WTC11 (cell line): ENCODE measurements at regions not wholly inside any gene's neighbourhood (a gene's known extent, or its start where the extent isn't known, plus 50 kb on each side); places are given as distances from the start of the nearest gene placed in this dataset.

ENCODE experiments used
- ATF1 ChIP-seq: sonication (generic); formaldehyde crosslinking; IDR thresholded peaks from 2 replicates; pipeline ENCODE4 v1.8.1; 2023; ENCODE audit warnings: mild to moderate bottlenecking, moderate library complexity, missing genetic modification reagents
- CREB1 ChIP-seq: sonication (generic); formaldehyde crosslinking; IDR thresholded peaks from 2 replicates; pipeline ENCODE4 v1.8.0; 2023; ENCODE audit warnings: mild to moderate bottlenecking, missing genetic modification reagents
- CTCF ChIP-seq: fragments of 200-600 bp; IDR thresholded peaks from 2 replicates; pipeline ENCODE4 v1.8.0; 2022; ENCODE audit warnings: antibody characterized with exemption
- ESRRA ChIP-seq: sonication (generic); formaldehyde crosslinking; IDR thresholded peaks from 2 replicates; pipeline ENCODE4 v1.8.1; 2022; ENCODE audit warnings: mild to moderate bottlenecking, missing genetic modification reagents, borderline replicate concordance
- IRF2 ChIP-seq: sonication (generic); formaldehyde crosslinking; IDR thresholded peaks from 2 replicates; pipeline ENCODE4 v1.8.0; 2022; ENCODE audit warnings: low read depth, missing genetic modification reagents, borderline replicate concordance
- NR1H2 ChIP-seq: sonication (generic); formaldehyde crosslinking; IDR thresholded peaks from 2 replicates; pipeline ENCODE4 v1.9.0; 2021; ENCODE audit warnings: mild to moderate bottlenecking, moderate library complexity, missing genetic modification reagents
- SMAD3 ChIP-seq: sonication (generic); formaldehyde crosslinking; IDR thresholded peaks from 2 replicates; pipeline ENCODE4 v1.8.0; 2022; ENCODE audit warnings: missing genetic modification reagents, mild to moderate bottlenecking, borderline replicate concordance
- SP1 ChIP-seq: sonication (generic); formaldehyde crosslinking; conservative IDR thresholded peaks from 2 replicates; pipeline ENCODE4 v1.8.1; 2022; ENCODE audit warnings: missing genetic modification reagents
- TEAD4 ChIP-seq: sonication (generic); formaldehyde crosslinking; IDR thresholded peaks from 2 replicates; pipeline ENCODE4 v1.8.0; 2022; ENCODE audit warnings: mild to moderate bottlenecking, missing genetic modification reagents
- USF1 ChIP-seq: sonication (generic); formaldehyde crosslinking; IDR thresholded peaks from 2 replicates; pipeline ENCODE4 v1.8.0; 2022; ENCODE audit warnings: mild to moderate bottlenecking, missing genetic modification reagents
- ZNF138 ChIP-seq: sonication (generic); formaldehyde crosslinking; conservative IDR thresholded peaks from 2 replicates; pipeline ENCODE4 v1.8.1; 2022; ENCODE audit warnings: mild to moderate bottlenecking, moderate library complexity, missing genetic modification reagents
- ZNF416 ChIP-seq: fragments of 250-450 bp; sonication (Bioruptor Pico); IDR thresholded peaks from 2 replicates; pipeline ENCODE4 v1.9.0; 2021; ENCODE audit warnings: mild to moderate bottlenecking, inconsistent platforms
- TF ChIP-seq, protein P1 (sequence below): sonication (generic); formaldehyde crosslinking; IDR thresholded peaks from 2 replicates; pipeline ENCODE4 v1.8.1; 2023; ENCODE audit warnings: mild to moderate bottlenecking, missing genetic modification reagents, moderate library complexity
- TF ChIP-seq, protein P2 (sequence below): sonication (generic); formaldehyde crosslinking; conservative IDR thresholded peaks from 2 replicates; pipeline ENCODE4 v1.8.1; 2022; ENCODE audit warnings: mild to moderate bottlenecking, missing genetic modification reagents

DNA sequence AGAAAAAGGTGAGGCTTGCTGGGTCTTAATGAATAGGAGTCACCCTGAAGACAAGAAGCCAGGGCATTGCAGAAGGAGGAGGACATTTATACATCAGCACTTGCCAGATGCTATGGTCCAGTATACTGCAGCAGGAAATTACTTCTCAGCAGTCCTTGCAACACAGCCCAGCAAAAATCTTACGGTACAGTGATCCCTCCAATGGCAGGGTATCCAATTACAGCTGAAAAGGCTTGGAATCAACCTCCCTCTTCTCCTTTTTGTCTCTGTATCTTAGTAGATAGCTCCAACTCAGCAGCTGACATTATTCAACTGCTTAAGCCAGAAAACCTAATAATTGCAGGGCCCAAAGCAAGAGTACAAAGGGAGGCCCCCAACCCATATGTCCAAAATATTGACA is 128.3 kb upstream of the COBL start:
- TF ChIP-seq CTCF, result no peak
- no peak for TF ChIP-seq CREB1
- no peak for TF ChIP-seq ESRRA (CRISPR knock-in tag)
- TF ChIP-seq ZNF138 (CRISPR knock-in tag), result no peak
- no peak for TF ChIP-seq ATF1 (CRISPR knock-in tag)
- TF ChIP-seq USF1, result no peak
- no peak for TF ChIP-seq ZNF416
- TF ChIP-seq, protein P1, sequence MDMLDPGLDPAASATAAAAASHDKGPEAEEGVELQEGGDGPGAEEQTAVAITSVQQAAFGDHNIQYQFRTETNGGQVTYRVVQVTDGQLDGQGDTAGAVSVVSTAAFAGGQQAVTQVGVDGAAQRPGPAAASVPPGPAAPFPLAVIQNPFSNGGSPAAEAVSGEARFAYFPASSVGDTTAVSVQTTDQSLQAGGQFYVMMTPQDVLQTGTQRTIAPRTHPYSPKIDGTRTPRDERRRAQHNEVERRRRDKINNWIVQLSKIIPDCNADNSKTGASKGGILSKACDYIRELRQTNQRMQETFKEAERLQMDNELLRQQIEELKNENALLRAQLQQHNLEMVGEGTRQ (CRISPR knock-in tag), result no peak
- no peak for TF ChIP-seq TEAD4
- no peak for TF ChIP-seq NR1H2 (CRISPR knock-in tag)
- no peak for TF ChIP-seq IRF2 (CRISPR knock-in tag)
- TF ChIP-seq SP1, result no peak
- TF ChIP-seq, protein P2, sequence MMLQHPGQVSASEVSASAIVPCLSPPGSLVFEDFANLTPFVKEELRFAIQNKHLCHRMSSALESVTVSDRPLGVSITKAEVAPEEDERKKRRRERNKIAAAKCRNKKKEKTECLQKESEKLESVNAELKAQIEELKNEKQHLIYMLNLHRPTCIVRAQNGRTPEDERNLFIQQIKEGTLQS, result no peak
- no peak for TF ChIP-seq SMAD3 (CRISPR knock-in tag)
